H1 (cell line): ENCODE measurements at regions not wholly inside any gene's neighbourhood (a gene's known extent, or its start where the extent isn't known, plus 50 kb on each side); places are given as distances from the start of the nearest gene placed in this dataset.

Experiments
- POU5F1 ChIP-seq: IDR thresholded peaks from 2 replicates; pipeline ENCODE4 v1.6.1; 2011; ENCODE audit warnings: low read depth, mild to moderate bottlenecking, low read length, moderate library complexity

GRCh38 chr3:166085164-166085856, 248.1 kb upstream of the BCHE start (continued):
- TF ChIP-seq POU5F1: no peak
